ENCODE measurements at regions not wholly inside any gene's neighbourhood (a gene's known extent, or its start where the extent isn't known, plus 50 kb on each side); places are given as distances from the start of the nearest gene placed in this dataset.
"Not testable (repeated sequence)": the region's sequence is repeated elsewhere in the genome, so short reads cannot be mapped to it uniquely, and the experiment has no call there.

GRCh38 chr4:149048451-149049143 is 606.4 kb upstream of the NR3C2 start:
- intact Hi-C loops (cut with DNase I): no loop called here
- Histone ChIP-seq H3K36me3 (no peaks in the 10 kb centered on the region), H3K27me3 (no peaks in the 10 kb centered on the region), H3K27ac (no peak overlapping the region), H3K9me3 (no peaks in the 10 kb centered on the region), H3K4me1 (peaks cover 0 to 2% of the 10 kb centered on the region in 2 donors), H3K4me3 (replicated peaks in 1 of 3) (no peak overlapping the region)
- DNase-seq: no peak
- 91 to 97% methylated on average over 3 of the region's 3 CpGs for WGBS, 2 donors
- TF ChIP-seq CTCF (IDR thresholded peaks at IDR 0.05): no peak
- TF ChIP-seq POLR2A (IDR thresholded peaks at IDR 0.05): no peak

GRCh38 chr4:149047368-149047767 is 605.2 kb upstream of the NR3C2 start:
- 93 to 97% methylated on average over 2 of the region's 2 CpGs for WGBS, 2 donors

GRCh38 chr4:149045731-149046130 is 603.5 kb upstream of the NR3C2 start:
- H3K4me3 ChIP-seq (replicated peaks in 1 of 3): no peak overlapping the region
- intact Hi-C loops (cut with DNase I): no loop called here
- H3K27me3 ChIP-seq: no peaks in the 10 kb centered on the region
- 80 to 84% methylated on average over 3 of the region's 3 CpGs for WGBS, 2 donors
- no peaks in the 10 kb centered on the region for H3K36me3 ChIP-seq
- no peak for DNase-seq
- H3K27ac ChIP-seq: no peak overlapping the region
- H3K9me3 ChIP-seq: no peaks in the 10 kb centered on the region
- H3K4me1 ChIP-seq: no peaks in the 10 kb centered on the region
- no peak for TF ChIP-seq POLR2A (IDR thresholded peaks at IDR 0.05)
- TF ChIP-seq CTCF (IDR thresholded peaks at IDR 0.05): no peak

More at GRCh38 chr4:149047368-149047767, 605.2 kb upstream of the NR3C2 start:
- no peak overlapping the region for H3K4me3 ChIP-seq (replicated peaks in 1 of 3)
- no peak for TF ChIP-seq POLR2A (IDR thresholded peaks at IDR 0.05)
- TF ChIP-seq CTCF (IDR thresholded peaks at IDR 0.05): no peak
- H3K4me1 ChIP-seq: no peaks in the 10 kb centered on the region
- intact Hi-C loops (cut with DNase I): no loop called here
- no peak overlapping the region for H3K27ac ChIP-seq
- no peak for DNase-seq
- no peaks in the 10 kb centered on the region for H3K36me3 ChIP-seq
- no peaks in the 10 kb centered on the region for H3K9me3 ChIP-seq
- no peaks in the 10 kb centered on the region for H3K27me3 ChIP-seq

GRCh38 chr4:149039786-149040185 is 597.6 kb upstream of the NR3C2 start:
- H3K27ac ChIP-seq; intact Hi-C loops (cut with DNase I); H3K4me3 ChIP-seq (replicated peaks in 1 of 3); H3K27me3 ChIP-seq; H3K9me3 ChIP-seq; DNase-seq; H3K36me3 ChIP-seq; H3K4me1 ChIP-seq: not testable (repeated sequence)
- WGBS, 2 donors: 94 to 97% methylated on average over 2 of the region's 2 CpGs

GRCh38 chr4:149031399-149031798 is 589.2 kb upstream of the NR3C2 start:
- DNase-seq: peak; percentile 13 to 27
- intact Hi-C loops (cut with DNase I): no loop called here
- Histone ChIP-seq H3K27me3 (no peaks in the 10 kb centered on the region), H3K36me3 (no peaks in the 10 kb centered on the region), H3K4me3 (replicated peaks in 1 of 3) (no peak overlapping the region), H3K9me3 (no peaks in the 10 kb centered on the region), H3K27ac (no peak overlapping the region), H3K4me1 (peaks cover 4 to 15% of the 10 kb centered on the region in 2 donors)
- TF ChIP-seq CTCF (IDR thresholded peaks at IDR 0.05) (peak in 5 of 6 experiments; percentile 39 to 78 (median 58)), POLR2A (IDR thresholded peaks at IDR 0.05) (no peak)
